ENCODE measurements at regions not wholly inside any gene's neighbourhood (a gene's known extent, or its start where the extent isn't known, plus 50 kb on each side); places are given as distances from the start of the nearest gene placed in this dataset.

GRCh38 chr14:71751264-71751663, 181.0 kb upstream of the RGS6 start (continued):
- TF ChIP-seq ZBTB5 (IDR thresholded peaks at IDR 0.05) (no peak), ZKSCAN3 (CRISPR knock-in tag; IDR thresholded peaks at IDR 0.05) (no peak), ZEB2 (IDR thresholded peaks at IDR 0.05) (0 out of 2 replicates have a peak, but pooled peaks have one; percentile 33), CEBPG (CRISPR knock-in tag; IDR thresholded peaks at IDR 0.05) (no peak), CEBPG (tag; conservative IDR thresholded peaks at IDR 0.05 in 1 of 2, IDR thresholded peaks at IDR 0.05 in 1 of 2) (no peak), SMAD2 (IDR thresholded peaks at IDR 0.05; ENCODE audit: low read depth, low read length) (no peak), EP400 (IDR thresholded peaks at IDR 0.05) (no peak), ESRRA (IDR thresholded peaks at IDR 0.05; ENCODE audit: borderline replicate concordance, low read depth) (peak; percentile 25; the same call in 1 of the 2 replicates), ZNF445 (CRISPR knock-in tag; IDR thresholded peaks at IDR 0.05; ENCODE audit: low read depth) (no peak), BCOR (IDR thresholded peaks at IDR 0.05) (no peak), SMAD1 (IDR thresholded peaks at IDR 0.05; ENCODE audit: low read depth, low read length, partially characterized antibody) (no peak), ZBTB43 (CRISPR knock-in tag; IDR thresholded peaks at IDR 0.05) (no peak), RERE (CRISPR knock-in tag; IDR thresholded peaks at IDR 0.05; ENCODE audit: borderline replicate concordance) (no peak), ELF4 (CRISPR knock-in tag; IDR thresholded peaks at IDR 0.05) (no peak), BCL6 (CRISPR knock-in tag; IDR thresholded peaks at IDR 0.05) (no peak), HDAC3 (IDR thresholded peaks at IDR 0.05; ENCODE audit: borderline replicate concordance, partially characterized antibody) (peak; percentile 32), CTCF (IDR thresholded peaks at IDR 0.05 in 2 of 3, conservative IDR thresholded peaks at IDR 0.05 in 1 of 3; ENCODE audit: insufficient read depth in 2 of 3, low read depth in 1 of 3, low read length in 3 of 3) (no peak), RFX1 (IDR thresholded peaks at IDR 0.05) (no peak), ZKSCAN1 (IDR thresholded peaks at IDR 0.05; ENCODE audit: low read depth, low read length) (no peak)

Data from K562 (cell line).